ENCODE measurements at regions not wholly inside any gene's neighbourhood (a gene's known extent, or its start where the extent isn't known, plus 50 kb on each side); places are given as distances from the start of the nearest gene placed in this dataset.

- H3K9me3 ChIP-seq (ENCODE audit: low read depth, low read length) = no peaks in the 10 kb centered on the region; the same call in 1 of the 2 replicates
- DNase-seq (ENCODE audit: low read depth, low spot score) = no peak
- no peak for TF ChIP-seq FOXP2 (optimal IDR thresholded peaks at IDR 0.05; ENCODE audit: control extremely low read depth, extremely low read length, insufficient read depth)
- TF ChIP-seq EZH2 (IDR thresholded peaks at IDR 0.05) = no peak
- TF ChIP-seq POLR2AphosphoS5 (IDR thresholded peaks at IDR 0.05; ENCODE audit: borderline replicate concordance, low read depth, low read length) = no peak
- no peak overlapping the region for H3K4me3 ChIP-seq
- no peak overlapping the region for H3K27ac ChIP-seq
- no peaks in the 10 kb centered on the region for H3K36me3 ChIP-seq (ENCODE audit: insufficient read depth, low read length)
- no peak overlapping the region for H3K9ac ChIP-seq (ENCODE audit: insufficient read length)
Observed at GRCh38 chr12:41627476-41627875, 439.4 kb downstream of the PDZRN4 start.

GRCh38 chr12:41624571-41624970, 436.5 kb downstream of the PDZRN4 start:
- H3K9me3 ChIP-seq (ENCODE audit: low read depth, low read length) = no peaks in the 10 kb centered on the region; the same call in 1 of the 2 replicates
- no peaks in the 10 kb centered on the region for H3K36me3 ChIP-seq (ENCODE audit: insufficient read depth, low read length)
- H3K9ac ChIP-seq (ENCODE audit: insufficient read length) = no peak overlapping the region
- no peak overlapping the region for H3K27ac ChIP-seq
- no peak for TF ChIP-seq POLR2AphosphoS5 (IDR thresholded peaks at IDR 0.05; ENCODE audit: borderline replicate concordance, low read depth, low read length)
- no peak for TF ChIP-seq EZH2 (IDR thresholded peaks at IDR 0.05)
- TF ChIP-seq FOXP2 (optimal IDR thresholded peaks at IDR 0.05; ENCODE audit: control extremely low read depth, extremely low read length, insufficient read depth) = no peak
- H3K4me3 ChIP-seq = no peak overlapping the region
- DNase-seq (ENCODE audit: low read depth, low spot score) = no peak

Measured in SK-N-MC (cell line).